AG08395 (cell line): ENCODE measurements at regions not wholly inside any gene's neighbourhood (a gene's known extent, or its start where the extent isn't known, plus 50 kb on each side); places are given as distances from the start of the nearest gene placed in this dataset.

Source experiments
- DNase-seq: peaks from one replicate; pipeline ENCODE4 v3.0.0; 2012; ENCODE audit warnings: mixed read lengths, low spot score

DNA sequence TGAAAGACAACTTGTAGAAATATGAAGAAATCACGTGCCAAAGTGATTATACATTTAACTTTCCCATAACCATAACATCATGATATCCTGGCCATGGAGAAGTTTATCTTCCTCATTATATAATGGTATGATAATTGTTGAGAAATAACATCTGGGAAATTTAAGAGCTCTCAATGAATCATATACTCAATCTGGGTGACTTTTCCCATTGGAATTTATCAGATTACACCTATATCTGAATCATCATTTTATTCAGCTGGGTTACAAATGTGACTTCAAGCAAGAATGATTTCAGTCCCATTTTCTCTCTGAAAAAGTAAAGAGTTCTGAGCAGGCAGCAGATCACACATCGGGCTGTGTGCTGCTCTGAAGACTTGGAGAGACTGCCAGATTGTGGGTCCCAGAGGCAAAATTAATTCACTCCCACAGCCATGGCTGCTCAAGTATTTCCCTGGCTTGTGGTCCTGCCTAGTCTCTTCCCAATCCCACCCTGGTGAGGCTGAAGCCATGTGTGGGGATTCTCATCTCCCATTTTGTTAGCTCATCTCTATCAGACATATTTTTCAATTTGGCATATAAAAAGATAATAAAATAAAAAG lies 278.0 kb downstream of the MRPL39 start:
- peak; percentile 80 for DNase-seq

GRCh38 chr21:25328736-25329135 lies 278.5 kb downstream of the MRPL39 start:
- DNase-seq, result no peak

DNA sequence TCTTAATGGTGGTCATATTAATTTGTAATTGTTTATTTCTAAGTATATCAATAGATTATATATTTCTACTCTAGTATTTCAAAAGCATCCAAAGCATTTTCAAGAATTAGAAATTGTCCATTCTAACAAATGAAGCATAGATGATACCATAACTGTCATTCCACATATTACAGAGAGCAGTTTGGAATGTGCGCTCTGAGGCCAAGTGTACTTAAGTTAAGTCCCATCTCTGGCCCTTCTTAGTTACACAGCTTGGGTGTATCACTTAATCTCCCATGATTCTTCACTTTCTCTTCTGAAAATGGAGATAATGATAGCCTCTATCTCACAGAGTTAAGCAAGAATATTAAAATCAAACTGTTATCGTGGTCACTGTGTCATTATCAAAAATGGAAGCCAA lies 281.1 kb downstream of the MRPL39 start:
- no peak for DNase-seq

DNA sequence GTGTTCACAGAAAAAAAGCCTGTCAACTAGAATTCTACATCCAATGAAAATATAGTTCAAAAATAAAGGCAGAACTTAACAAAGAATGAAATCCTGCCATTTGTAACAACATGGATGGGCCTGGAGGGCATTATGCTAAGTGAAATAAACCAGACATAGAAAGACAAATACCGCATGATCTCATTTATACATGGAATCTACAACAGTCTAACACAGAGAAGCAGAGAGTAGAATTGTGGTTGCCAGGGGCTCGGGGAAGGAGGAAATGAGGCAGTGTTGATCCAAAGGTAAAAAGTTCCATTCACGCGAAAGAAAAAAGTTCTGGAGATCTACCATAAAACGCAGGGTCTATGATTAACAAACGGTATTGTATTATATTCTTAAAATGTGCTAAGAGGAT lies 282.6 kb downstream of the MRPL39 start:
- DNase-seq, result no peak

GRCh38 chr21:25323356-25323949 lies 283.8 kb downstream of the MRPL39 start:
- DNase-seq, result no peak

GRCh38 chr21:25314247-25314646 lies 293.0 kb downstream of the MRPL39 start:
- no peak for DNase-seq

DNA sequence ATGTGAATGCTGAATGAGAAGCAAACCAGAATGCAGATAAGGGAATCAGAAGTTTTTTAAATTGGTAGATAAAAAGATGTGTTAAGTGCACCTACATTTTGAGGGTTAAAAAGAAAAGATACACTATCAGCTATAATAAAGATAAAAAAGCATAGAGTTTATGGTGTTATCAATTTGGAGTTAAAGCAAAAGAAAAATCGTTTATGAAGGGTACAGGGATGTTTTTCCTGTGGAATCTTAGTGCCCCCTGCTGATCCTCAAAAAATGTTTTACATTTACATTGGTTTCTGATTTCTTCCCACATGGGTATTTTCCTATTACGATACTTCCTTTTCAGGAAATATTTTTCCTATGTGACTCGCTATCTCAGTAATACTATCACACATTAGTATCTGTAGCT lies 293.5 kb downstream of the MRPL39 start:
- peak; percentile 37 for DNase-seq

DNA sequence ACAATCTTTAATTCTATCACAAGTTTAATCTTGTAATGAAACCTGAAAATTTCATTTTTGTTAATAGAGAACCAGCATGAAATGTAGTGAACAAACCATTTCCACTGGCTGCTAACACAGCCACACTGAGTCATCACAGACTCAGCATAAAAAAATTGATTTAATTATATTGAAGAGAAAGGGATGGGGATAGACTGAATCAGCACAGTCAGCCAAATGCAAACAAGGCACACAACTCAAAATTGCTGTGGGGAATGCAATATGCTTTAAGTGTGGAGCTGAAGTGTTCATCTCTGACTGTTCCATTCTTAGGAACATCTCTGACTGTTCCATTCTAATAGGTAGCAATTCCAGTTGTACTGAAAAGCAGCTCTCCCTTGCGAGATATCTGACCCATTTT lies 299.8 kb downstream of the MRPL39 start:
- DNase-seq, result peak; percentile 60

GRCh38 chr21:25304611-25305010 lies 302.7 kb downstream of the MRPL39 start:
- DNase-seq, result no peak

DNA sequence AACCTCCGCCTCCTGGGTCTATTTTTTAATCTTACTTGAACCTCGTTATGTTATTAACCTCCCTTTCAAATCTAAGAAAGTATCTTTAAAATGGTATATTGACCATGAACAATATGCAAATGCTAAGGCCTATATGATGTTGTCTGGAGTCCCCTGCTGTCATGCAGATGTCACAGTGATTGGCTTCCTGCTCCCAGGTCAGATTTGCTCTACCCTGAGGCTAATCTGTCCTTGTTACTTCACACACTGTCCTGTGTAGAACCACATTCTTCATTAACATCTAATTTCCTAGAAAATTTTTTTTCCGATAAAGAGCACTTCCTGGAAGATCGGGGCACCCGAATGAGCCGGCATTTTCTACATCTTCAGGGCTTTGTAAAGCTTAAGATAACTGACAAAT lies 306.6 kb downstream of the MRPL39 start:
- no peak for DNase-seq

- DNase-seq, result no peak
Observed at GRCh38 chr21:25298512-25299491, 308.5 kb downstream of the MRPL39 start.

DNA sequence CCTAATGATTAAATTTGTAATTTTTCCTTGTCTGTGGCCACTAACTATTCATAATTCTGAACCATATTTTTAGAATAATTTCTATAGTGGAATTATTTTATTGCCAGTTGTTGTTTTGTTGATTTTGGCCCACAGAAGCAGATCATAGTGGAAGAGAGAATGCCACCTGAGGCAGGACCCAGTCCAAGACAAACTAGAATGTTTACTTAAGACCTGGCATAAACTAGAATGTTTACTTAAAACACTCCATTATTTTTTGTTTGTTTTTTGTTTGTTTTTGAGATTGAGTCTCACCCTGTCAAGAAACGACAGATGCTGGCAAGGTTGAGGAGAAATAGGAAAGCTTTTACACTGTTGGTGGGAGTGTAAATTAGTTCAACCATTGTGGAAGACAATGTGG lies 310.2 kb downstream of the MRPL39 start:
- no peak for DNase-seq

- no peak for DNase-seq
Observed at GRCh38 chr21:25296252-25296651, 311.0 kb downstream of the MRPL39 start.

DNA sequence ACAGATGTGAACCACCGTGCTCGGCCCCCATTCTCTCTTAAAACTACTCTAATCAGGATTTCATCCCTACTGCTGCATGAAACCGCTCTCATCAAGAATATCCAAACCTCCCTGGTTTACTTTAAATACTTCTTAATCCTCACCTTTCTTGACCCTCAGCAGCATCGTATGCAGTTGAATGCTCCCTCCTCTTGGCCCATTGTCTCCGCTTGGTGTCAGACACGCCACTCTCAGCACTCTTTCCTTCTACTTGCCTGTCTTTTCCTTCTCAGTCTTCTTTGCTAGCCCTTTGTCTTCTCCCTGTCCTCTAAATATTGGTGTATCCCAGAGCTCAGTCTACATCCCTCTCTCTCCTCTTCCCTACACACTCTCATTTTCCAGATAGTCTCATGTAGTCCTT lies 314.9 kb downstream of the MRPL39 start:
- no peak for DNase-seq

- DNase-seq, result peak; percentile 48
Observed at GRCh38 chr21:25283720-25284119, 323.6 kb downstream of the MRPL39 start.

GRCh38 chr21:25281134-25281533 lies 326.1 kb downstream of the MRPL39 start:
- no peak for DNase-seq

DNA sequence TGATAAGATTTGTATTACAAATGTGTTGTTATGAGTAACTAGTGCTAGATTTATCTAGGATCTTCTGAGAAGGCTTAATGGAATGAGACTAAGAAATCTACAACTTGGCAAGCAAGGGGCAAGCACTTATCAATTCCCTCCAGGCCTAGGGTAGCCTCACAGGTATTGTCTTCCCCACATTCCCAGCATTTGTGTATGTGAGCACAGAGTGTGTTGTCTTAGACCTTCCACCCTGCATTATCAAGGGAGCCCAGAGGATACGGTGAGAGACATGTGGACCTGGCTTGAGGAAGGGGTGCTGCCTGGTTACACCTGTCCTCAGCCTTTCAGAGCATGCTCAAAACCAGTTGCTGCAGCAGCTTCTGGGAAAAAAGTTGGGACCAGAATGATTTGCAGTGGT lies 327.2 kb downstream of the MRPL39 start:
- DNase-seq, result no peak

- DNase-seq, result no peak
Observed at GRCh38 chr21:25273959-25274358, 333.3 kb downstream of the MRPL39 start.

- DNase-seq, result no peak
Observed at GRCh38 chr21:25254491-25255174, 352.6 kb downstream of the MRPL39 start.

- DNase-seq, result no peak
Observed at GRCh38 chr21:25246546-25246945, 360.7 kb downstream of the MRPL39 start.

- DNase-seq, result no peak
Observed at GRCh38 chr21:25244735-25245134, 362.5 kb downstream of the MRPL39 start.

DNA sequence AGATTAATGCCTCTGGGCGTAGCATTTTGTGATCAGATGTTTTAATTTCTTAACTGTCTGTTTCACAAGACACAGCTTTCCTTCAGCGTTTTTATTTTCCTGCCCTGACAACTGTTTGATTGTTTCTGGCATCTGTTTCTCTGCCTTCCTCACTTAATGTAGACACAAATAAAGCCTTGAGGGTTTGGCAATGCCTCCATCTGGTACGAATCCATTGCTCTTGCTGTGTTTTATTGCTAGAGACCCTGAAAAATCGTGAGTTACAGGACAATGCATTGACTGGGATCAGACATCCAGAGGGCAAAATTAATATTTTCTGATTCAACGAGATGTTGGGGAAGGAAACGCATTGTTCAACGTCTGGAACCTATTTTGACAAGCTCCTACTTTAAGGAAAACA lies 363.5 kb downstream of the MRPL39 start:
- DNase-seq, result no peak

DNA sequence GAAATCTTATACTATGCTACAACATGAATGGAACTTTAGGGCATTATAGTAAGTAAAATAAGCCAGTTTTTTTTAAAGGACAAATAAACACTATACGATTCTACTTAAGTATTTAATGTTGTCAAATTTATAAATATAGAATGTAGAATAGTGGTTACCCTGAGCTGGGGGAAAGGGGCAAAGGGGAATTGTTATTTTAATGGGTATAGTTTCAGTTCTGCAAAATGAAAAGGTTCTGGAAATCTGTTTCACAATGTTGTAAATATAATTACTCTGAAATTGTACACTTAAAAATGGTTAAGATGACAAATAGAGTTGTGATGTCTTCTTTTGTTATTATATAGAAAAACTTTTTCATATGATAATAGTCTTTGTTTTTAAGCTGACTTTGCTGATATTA lies 366.3 kb downstream of the MRPL39 start:
- DNase-seq, result no peak
